GM19043 (cell line): ENCODE measurements at regions not wholly inside any gene's neighbourhood (a gene's known extent, or its start where the extent isn't known, plus 50 kb on each side); places are given as distances from the start of the nearest gene placed in this dataset.
"Not testable (repeated sequence)": the region's sequence is repeated elsewhere in the genome, so short reads cannot be mapped to it uniquely, and the experiment has no call there.

Experiments used
- ATAC-seq: cut with Tn5 transposase; IDR thresholded peaks from one replicate; pipeline ENCODE4 v1.9.1; 2021; ENCODE audit warnings: low read depth; ENCODE audit not compliant: unreplicated experiment

GRCh38 chr10:94123258-94123995 is 129.7 kb downstream of the PLCE1 start:
- no peak for ATAC-seq

GRCh38 chr10:94124147-94124546 is 130.4 kb downstream of the PLCE1 start:
- not testable (repeated sequence) for ATAC-seq

DNA sequence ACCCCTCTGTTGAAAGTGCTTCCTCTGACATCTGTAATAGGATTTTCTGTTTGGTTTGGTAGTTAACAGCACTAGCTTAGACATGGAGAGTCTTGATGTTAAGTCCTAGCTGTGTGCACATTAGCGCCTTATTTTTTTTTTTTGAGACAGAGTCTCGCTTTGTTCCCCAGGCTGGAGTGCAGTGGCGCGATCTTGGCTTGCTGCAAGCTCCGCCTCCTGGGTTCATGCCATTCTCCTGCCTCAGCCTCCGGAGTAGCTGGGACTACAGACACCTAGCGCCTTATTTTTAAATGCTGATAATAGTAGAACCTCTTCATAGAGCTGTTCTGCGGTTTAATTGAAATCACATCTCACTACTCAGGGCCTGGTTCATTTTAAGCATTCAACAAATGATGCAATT is 131.5 kb downstream of the PLCE1 start:
- ATAC-seq: not testable (repeated sequence)

- ATAC-seq: no peak
Observed at GRCh38 chr10:94125856-94126255, 132.1 kb downstream of the PLCE1 start.

- no peak for ATAC-seq
Observed at GRCh38 chr10:94129393-94130130, 135.8 kb downstream of the PLCE1 start.

- ATAC-seq: no peak
Observed at GRCh38 chr10:94131885-94132284, 138.2 kb downstream of the PLCE1 start.

DNA sequence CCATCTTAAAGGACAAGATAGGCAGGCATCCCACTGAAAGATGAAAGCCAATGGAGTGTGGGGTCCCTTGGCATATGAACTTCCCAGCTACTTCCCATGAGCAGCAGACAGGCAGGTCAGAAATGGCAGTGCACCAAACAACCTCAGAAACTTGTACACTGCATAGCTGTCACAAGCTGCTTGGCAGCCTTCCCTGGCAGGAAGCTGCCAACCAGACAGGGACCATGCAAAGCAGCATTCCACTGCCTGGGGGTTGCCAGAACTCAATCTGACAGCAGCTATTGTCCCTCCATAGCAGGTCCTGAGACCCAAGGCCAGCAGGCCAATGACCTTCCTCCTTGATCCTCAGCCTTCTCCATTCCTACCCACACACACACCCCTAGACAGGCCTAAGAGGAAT is 139.5 kb downstream of the PLCE1 start:
- no peak for ATAC-seq

GRCh38 chr10:94137747-94138146 is 144.0 kb downstream of the PLCE1 start:
- no peak for ATAC-seq

DNA sequence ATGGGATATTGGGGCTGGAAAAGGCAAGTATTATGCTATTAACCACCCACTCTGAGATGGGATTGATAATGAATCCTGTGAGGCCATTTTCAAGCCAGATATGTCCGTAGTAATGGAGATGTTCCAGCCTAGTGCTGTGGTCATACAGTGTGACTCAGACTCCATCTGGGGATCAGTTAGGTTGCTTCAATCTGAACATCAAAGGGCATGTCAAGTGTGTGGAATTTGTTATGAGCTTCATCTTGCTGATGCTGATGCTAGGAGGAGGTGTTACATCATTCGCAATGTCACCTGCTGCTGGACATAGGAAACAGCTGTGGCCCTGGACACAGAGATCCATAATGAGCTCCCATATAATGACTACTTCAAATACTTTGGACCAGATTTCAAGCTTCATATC is 144.7 kb downstream of the PLCE1 start:
- ATAC-seq: no peak

DNA sequence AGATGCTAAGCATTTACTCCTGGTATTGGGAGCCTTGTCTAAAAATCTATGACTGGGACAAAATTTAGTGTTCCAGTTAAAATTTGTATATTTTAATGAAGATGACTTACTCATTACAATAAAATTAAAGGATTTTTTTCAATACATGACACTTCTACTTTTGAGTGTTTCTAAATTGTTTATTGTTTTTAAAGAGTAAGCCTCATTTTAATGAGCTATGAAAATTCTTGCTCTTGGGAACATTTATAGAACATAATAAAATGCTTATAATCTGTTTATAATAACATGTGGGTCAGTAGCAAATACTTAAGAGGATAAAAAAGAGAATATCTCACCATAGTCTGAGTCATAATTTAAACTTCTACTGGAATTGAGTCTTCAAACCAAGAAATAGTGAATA is 149.5 kb downstream of the PLCE1 start:
- no peak for ATAC-seq

GRCh38 chr10:94146313-94146712 is 152.6 kb downstream of the PLCE1 start:
- no peak for ATAC-seq

DNA sequence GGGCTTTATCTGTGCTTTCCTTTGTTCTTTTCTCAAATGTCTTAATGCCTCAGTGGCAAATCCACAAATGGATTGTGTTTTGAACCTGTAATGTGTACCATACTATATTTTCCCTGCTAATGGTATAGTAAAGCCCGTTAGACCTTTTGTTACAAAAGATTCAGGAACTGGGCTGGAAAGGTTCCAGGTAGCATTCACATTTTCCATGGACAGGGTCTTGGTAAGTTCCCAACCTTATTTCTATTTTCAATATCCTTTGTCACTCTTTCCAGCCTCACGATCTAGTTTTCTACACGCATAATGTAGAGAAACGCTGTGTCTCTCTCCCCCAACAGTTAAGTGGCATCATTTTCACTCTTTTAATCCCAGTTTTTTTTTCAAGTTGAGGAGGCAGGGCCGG is 153.0 kb downstream of the PLCE1 start:
- ATAC-seq: no peak

- ATAC-seq: no peak
Observed at GRCh38 chr10:94149702-94150101, 156.0 kb downstream of the PLCE1 start.

GRCh38 chr10:94150541-94151184 is 156.9 kb downstream of the PLCE1 start:
- no peak for ATAC-seq

- no peak for ATAC-seq
Observed at GRCh38 chr10:94155722-94156271, 162.1 kb downstream of the PLCE1 start.

- ATAC-seq: no peak
Observed at GRCh38 chr10:94156453-94156852, 162.7 kb downstream of the PLCE1 start.

DNA sequence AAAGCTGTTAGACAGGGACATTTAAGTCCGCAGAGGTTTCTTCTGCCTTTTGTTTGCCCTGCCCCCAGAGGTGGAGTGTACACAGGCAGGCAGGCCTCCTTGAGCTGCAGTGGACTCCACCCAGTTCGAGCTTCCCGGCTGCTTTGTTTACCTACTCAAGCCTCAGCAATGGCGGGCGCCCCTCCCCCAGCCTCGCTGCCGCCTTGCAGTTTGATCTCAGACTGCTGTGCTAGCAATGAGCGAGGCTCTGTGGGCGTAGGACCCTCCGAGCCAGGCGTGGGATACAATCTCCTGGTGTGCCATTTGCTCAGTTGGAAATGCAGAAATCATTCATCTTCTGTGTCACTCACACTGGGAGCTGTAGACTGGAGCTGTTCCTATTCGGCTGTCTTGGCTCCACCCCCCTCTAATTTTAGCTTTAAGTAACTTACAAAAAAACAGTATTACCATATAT is 171.5 kb downstream of the PLCE1 start:
- not testable (repeated sequence) for ATAC-seq

DNA sequence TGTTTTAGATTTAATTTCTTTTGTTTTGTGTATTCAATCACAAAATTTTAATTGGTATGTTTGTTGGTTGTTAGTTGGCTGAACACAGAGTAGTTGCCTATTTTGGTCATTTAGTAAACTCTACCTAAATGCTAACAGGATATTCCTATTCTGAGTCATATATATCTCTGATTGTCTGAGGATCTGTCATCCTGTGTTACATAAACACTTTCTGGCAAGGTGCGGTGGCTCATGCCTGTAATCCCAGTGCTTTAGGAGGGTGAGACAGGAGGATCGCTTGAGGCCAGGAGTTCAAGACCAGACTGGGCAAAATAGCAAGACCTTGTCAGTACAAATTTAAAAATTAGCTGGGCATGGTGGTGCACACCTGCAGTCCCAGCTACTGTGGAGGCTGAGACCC is 178.6 kb downstream of the PLCE1 start:
- no peak for ATAC-seq

DNA sequence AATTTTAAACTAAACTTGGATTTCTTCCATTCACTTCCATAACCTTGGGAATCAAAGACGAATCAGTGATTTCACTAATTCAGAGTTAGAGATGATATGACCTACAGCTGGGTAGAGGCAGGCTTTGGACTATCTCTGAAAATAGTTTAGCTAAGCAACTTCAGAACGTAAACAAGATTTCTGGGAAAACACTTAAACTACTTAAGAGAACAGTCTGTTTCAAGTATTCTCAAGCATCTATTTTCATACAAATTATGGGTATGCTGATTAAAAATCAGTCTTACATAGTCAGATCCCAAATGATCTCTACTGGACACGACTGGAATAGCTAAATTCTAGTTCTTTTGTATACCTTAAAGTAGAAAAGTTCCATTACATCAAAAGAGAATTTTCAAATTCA is 179.9 kb downstream of the PLCE1 start:
- no peak for ATAC-seq

DNA sequence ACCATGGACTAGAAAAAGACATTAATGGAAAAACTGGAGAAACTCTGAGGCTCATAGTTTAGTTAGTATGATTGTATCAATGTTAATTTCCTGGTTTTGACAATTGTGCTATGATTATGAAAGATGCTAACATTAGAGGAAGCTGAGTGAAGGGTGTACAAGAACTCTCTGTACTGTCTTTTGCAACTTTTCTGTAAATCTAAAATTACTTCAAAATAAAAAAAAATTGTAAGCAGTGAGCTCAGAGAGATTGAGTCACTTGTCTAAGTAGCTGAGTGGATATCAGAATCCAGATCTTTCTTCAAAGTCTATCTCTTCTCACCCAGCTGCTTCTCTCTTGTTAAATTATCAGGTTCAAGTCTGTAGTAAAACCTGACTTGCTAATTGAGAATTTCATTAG is 181.1 kb downstream of the PLCE1 start:
- ATAC-seq: no peak
